ENCODE measurements at regions not wholly inside any gene's neighbourhood (a gene's known extent, or its start where the extent isn't known, plus 50 kb on each side); places are given as distances from the start of the nearest gene placed in this dataset.
A peak's percentile ranks its signal among the peaks of the same experiment; 100 is the strongest.

DNA sequence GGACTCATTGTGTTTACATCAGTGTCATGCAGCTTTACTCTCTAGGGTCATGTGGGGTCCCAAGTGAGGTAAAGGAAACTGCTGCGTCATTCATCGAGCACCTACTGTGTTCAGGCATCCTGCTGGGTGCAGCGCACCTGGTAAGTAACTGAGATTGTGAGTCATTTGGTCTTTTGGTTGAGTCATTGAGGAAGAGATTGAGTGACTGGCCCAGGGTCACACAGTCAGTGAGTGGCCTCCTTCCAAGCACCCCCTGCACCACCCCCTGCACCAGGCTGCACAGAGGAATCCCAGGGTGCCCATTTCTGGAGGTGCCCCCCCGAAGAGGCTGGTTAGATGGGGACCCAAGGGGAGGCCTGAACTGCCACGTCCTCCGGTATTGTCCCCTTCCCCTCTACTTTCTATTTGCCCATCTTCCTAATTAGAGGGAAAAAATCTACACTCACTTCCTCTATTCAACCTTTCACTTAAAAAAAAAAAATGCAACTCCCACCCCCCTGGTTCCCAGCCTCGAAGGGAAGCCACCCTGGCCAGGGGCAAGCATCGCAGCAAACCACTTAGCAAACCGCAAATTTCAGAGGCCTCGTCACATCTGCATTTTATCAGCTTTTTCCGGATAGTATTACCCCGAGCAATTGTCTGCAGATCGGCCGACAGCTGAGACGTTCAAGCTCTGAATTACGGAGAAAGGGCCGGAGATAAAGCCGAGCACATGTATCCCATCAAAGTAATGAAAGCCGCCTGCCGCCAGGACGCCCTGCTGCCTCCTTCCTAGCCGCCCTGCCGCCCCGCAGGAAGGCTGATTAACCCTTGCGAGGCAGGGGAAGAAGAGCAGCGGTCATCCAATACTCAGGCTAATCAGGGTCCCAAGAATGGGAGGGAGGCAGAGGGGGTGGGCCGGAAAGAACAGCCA is 96.3 kb upstream of the MSX1 start:
- intact Hi-C loops (cut with micrococcal nuclease; ENCODE audit: unreplicated experiment) = no loop called here
- peak overlapping the region; percentile 42; the same call in 1 of the 2 replicates for H3K4me3 ChIP-seq
- POLR2A ChIA-PET (ENCODE audit: unreplicated experiment) = no interaction called here

DNA sequence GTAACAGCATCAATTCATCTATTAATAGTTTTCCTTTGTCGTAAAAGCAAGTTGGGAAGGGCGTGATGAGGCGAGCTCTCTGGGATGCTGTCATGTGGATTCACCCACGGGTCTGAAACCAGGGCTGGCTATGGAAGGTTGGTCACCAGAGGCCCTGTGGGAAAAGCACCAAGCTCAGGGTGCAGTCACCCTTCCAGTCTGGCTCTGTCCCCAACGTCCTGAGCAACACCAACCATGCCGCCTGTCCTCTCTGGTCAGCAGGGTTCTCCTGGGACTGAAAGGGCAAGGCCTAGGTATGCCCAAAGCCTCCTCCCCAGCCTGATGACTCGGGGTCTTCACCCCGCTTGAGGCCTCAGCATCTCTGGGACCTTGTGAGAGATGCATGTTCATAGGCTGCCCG is 97.2 kb upstream of the MSX1 start:
- BruUV-seq (replicated peaks) = no TSS peak
- intact Hi-C loops (cut with micrococcal nuclease; ENCODE audit: unreplicated experiment) = no loop called here

More for the DNA sequence above, 96.3 kb upstream of the MSX1 start:
- DNase-seq = peak in 1 of 2 experiments; percentile 95
- Histone ChIP-seq H3K27me3 (ENCODE audit: insufficient read depth, low read depth) (no peaks in the 10 kb centered on the region), H3K36me3 (ENCODE audit: low read depth) (no peaks in the 10 kb centered on the region), H3K79me2 (ENCODE audit: low read depth) (no peaks in the 10 kb centered on the region), H3K27ac (peak overlapping the region; percentile 97), H4K20me1 (ENCODE audit: insufficient read depth) (no peaks in the 10 kb centered on the region), H3K4me2 (peak overlapping the region; percentile 79), H3K9me2 (ENCODE audit: insufficient read depth) (no peaks in the 10 kb centered on the region), H2AFZ (peak overlapping the region; percentile 76), H3K4me1 (replicated peaks; ENCODE audit: insufficient read depth) (peaks cover 28% of the 10 kb centered on the region), H3K9me3 (ENCODE audit: insufficient read depth, low read depth) (no peaks in the 10 kb centered on the region), H3F3A (ENCODE audit: insufficient read depth, low read depth) (peaks cover 15% of the 10 kb centered on the region)
- BruUV-seq (replicated peaks) = no TSS peak
- TF ChIP-seq, protein P1, sequence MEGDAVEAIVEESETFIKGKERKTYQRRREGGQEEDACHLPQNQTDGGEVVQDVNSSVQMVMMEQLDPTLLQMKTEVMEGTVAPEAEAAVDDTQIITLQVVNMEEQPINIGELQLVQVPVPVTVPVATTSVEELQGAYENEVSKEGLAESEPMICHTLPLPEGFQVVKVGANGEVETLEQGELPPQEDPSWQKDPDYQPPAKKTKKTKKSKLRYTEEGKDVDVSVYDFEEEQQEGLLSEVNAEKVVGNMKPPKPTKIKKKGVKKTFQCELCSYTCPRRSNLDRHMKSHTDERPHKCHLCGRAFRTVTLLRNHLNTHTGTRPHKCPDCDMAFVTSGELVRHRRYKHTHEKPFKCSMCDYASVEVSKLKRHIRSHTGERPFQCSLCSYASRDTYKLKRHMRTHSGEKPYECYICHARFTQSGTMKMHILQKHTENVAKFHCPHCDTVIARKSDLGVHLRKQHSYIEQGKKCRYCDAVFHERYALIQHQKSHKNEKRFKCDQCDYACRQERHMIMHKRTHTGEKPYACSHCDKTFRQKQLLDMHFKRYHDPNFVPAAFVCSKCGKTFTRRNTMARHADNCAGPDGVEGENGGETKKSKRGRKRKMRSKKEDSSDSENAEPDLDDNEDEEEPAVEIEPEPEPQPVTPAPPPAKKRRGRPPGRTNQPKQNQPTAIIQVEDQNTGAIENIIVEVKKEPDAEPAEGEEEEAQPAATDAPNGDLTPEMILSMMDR (conservative IDR thresholded peaks at IDR 0.05) = no peak
- no peak for TF ChIP-seq EZH2 (IDR thresholded peaks at IDR 0.05; ENCODE audit: low read depth)
- CTCF ChIA-PET = no interaction called here

DNA sequence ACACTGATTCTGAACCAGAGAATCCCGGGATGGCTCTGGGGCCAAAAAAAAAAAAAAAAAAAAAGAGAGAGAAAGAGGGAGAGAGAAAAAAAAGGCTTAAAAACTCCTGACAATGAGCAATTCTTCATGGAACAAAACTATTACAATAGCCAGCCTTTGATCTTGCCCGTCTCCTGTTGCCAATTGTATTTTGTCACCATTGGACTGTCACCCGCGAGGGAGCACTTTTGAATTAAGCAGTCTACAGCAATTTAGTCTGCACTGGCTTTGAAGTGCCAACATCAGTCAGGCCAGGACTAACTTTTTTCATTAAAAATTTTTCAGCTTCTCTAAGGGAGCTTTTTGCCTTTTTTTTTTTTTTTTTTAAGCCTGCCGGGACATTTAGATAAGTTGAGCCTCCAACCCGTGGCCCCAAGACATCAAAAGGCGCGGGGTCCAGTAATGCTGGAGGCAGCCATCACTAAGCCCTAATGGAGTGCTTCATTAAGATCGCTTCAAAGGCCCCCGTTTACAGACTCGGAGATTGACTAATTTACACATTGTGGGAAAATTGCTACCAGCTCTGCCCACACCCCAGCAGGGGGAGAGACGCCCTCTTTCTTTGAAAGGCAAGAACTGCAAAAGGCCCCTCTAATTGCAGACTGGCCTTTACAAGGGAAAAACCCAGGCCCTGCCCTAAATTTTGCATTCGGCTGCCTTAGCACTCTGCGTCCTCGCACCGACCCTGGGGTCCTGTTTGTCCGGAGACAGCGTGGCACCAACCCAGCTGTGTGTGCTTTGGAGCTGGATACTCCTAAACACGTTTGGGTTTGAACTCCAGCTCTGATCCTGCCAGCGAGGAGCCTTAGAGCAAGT is 98.1 kb upstream of the MSX1 start:
- H3K4me3 ChIP-seq = no peak overlapping the region
- DNase-seq = no peak
- no peaks in the 10 kb centered on the region for H3K36me3 ChIP-seq (ENCODE audit: low read depth)
- H3F3A ChIP-seq (ENCODE audit: insufficient read depth, low read depth) = peaks cover 15% of the 10 kb centered on the region
- no peaks in the 10 kb centered on the region for H4K20me1 ChIP-seq (ENCODE audit: insufficient read depth)
- no peak overlapping the region for H3K4me2 ChIP-seq
- no peaks in the 10 kb centered on the region for H3K27me3 ChIP-seq (ENCODE audit: insufficient read depth, low read depth)
- no peak overlapping the region for H2AFZ ChIP-seq
- CTCF ChIA-PET = no interaction called here
- POLR2A ChIA-PET (ENCODE audit: unreplicated experiment) = no interaction called here
- intact Hi-C loops (cut with micrococcal nuclease; ENCODE audit: unreplicated experiment) = no loop called here
- TF ChIP-seq, protein P1 (conservative IDR thresholded peaks at IDR 0.05) = no peak; the same call in 1 of the 2 replicates
- TF ChIP-seq EZH2 (IDR thresholded peaks at IDR 0.05; ENCODE audit: low read depth) = no peak
- BruUV-seq (replicated peaks) = no TSS peak
- H3K9me2 ChIP-seq (ENCODE audit: insufficient read depth) = no peaks in the 10 kb centered on the region
- H3K27ac ChIP-seq = no peak overlapping the region
- H3K79me2 ChIP-seq (ENCODE audit: low read depth) = no peaks in the 10 kb centered on the region
- peaks cover 28% of the 10 kb centered on the region for H3K4me1 ChIP-seq (replicated peaks; ENCODE audit: insufficient read depth)
- H3K9me3 ChIP-seq (ENCODE audit: insufficient read depth, low read depth) = no peaks in the 10 kb centered on the region

More for the DNA sequence above, 97.2 kb upstream of the MSX1 start:
- no peak for TF ChIP-seq EZH2 (IDR thresholded peaks at IDR 0.05; ENCODE audit: low read depth)
- TF ChIP-seq, protein P1 (conservative IDR thresholded peaks at IDR 0.05) = no peak
- no peaks in the 10 kb centered on the region for H3K36me3 ChIP-seq (ENCODE audit: low read depth)
- no peaks in the 10 kb centered on the region for H3K27me3 ChIP-seq (ENCODE audit: insufficient read depth, low read depth)
- H3K9me3 ChIP-seq (ENCODE audit: insufficient read depth, low read depth) = no peaks in the 10 kb centered on the region
- no peak overlapping the region for H2AFZ ChIP-seq
- H3K4me1 ChIP-seq (replicated peaks; ENCODE audit: insufficient read depth) = peaks cover 28% of the 10 kb centered on the region
- no peaks in the 10 kb centered on the region for H4K20me1 ChIP-seq (ENCODE audit: insufficient read depth)
- POLR2A ChIA-PET (ENCODE audit: unreplicated experiment) = no interaction called here
- H3K4me2 ChIP-seq = peak overlapping the region; percentile 79; the same call in 1 of the 2 replicates
- H3K4me3 ChIP-seq = no peak overlapping the region
- no peaks in the 10 kb centered on the region for H3K79me2 ChIP-seq (ENCODE audit: low read depth)
- CTCF ChIA-PET = no interaction called here
- H3K9me2 ChIP-seq (ENCODE audit: insufficient read depth) = no peaks in the 10 kb centered on the region
- H3F3A ChIP-seq (ENCODE audit: insufficient read depth, low read depth) = peaks cover 15% of the 10 kb centered on the region
- peak overlapping the region; percentile 97 for H3K27ac ChIP-seq
- DNase-seq = no peak

Measured in PC-9 (cell line).